ENCODE measurements at regions not wholly inside any gene's neighbourhood (a gene's known extent, or its start where the extent isn't known, plus 50 kb on each side); places are given as distances from the start of the nearest gene placed in this dataset.

GRCh38 chr7:118974836-118975235 lies 750.3 kb downstream of the ANKRD7 start:
- Histone ChIP-seq H2BK15ac (ENCODE audit: low read depth, poor library complexity, severe bottlenecking) (no peak overlapping the region), H3K4me3 (ENCODE audit: insufficient read depth in 1 of 2, low read depth in 1 of 2, low read length in 2 of 2) (no peak overlapping the region), H3K4me2 (ENCODE audit: low read length, poor library complexity, severe bottlenecking) (no peak overlapping the region), H3K23ac (ENCODE audit: low read length in 2 of 2) (no peak overlapping the region), H3K18ac (ENCODE audit: low read depth in 1 of 2, low read length in 2 of 2) (no peak overlapping the region), H3K4me1 (ENCODE audit: control insufficient read depth, insufficient read depth, low read depth, low read length) (no peaks in the 10 kb centered on the region), H3K4ac (ENCODE audit: low read depth in 1 of 2, low read length in 2 of 2) (no peak overlapping the region), H3K79me1 (replicated peaks; ENCODE audit: low read length, poor library complexity, severe bottlenecking) (no peaks in the 10 kb centered on the region), H3K14ac (ENCODE audit: low read length in 2 of 2) (no peak overlapping the region), H4K8ac (ENCODE audit: low read length) (no peak overlapping the region), H3K9me3 (ENCODE audit: control insufficient read depth, low read length) (no peaks in the 10 kb centered on the region), H2BK120ac (ENCODE audit: low read depth, low read length) (no peak overlapping the region), H2AFZ (ENCODE audit: low read depth, low read length) (no peak overlapping the region), H3K27ac (ENCODE audit: low read length, poor library complexity, severe bottlenecking) (no peak overlapping the region), H2BK5ac (ENCODE audit: low read depth, low read length, poor library complexity, severe bottlenecking) (no peak overlapping the region), H3K27me3 (ENCODE audit: control insufficient read depth in 1 of 2, insufficient read depth in 1 of 2, low read length in 2 of 2) (no peaks in the 10 kb centered on the region), H4K91ac (ENCODE audit: low read length) (no peak overlapping the region), H3K9ac (ENCODE audit: low read length) (no peak overlapping the region), H2BK12ac (ENCODE audit: low read length in 2 of 2) (no peak overlapping the region), H3K36me3 (ENCODE audit: control insufficient read depth in 1 of 2, insufficient read depth in 2 of 2, low read depth in 1 of 2, low read length in 2 of 2) (no peaks in the 10 kb centered on the region), H2AK5ac (ENCODE audit: low read length, severe bottlenecking) (no peak overlapping the region)
- DNase-seq: peak; percentile 67
- WGBS: 37% methylated on average over 1 of the region's 1 CpG

DNA sequence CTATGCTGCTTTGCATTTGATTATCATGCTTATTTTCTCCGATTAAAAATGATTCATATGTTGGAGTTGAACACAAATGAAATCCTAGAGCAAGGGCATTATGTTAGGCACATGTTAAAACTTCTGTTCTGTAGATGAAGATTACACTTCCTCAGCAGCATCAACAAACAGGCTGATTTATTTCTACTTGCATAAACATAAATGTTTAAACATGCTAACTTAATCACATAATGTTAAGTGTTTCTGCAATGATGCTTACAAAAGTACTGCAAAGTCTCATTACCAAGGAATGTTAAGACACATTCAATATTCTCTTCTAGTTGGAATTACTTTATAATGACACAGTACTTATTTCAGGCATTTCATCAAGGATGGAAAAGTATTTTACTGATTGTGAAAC lies 770.8 kb downstream of the ANKRD7 start:
- no peak overlapping the region for H3K4me3 ChIP-seq (ENCODE audit: insufficient read depth in 1 of 2, low read depth in 1 of 2, low read length in 2 of 2)
- H3K79me1 ChIP-seq (replicated peaks; ENCODE audit: low read length, poor library complexity, severe bottlenecking): no peaks in the 10 kb centered on the region
- H4K91ac ChIP-seq (ENCODE audit: low read length): no peak overlapping the region
- no peak overlapping the region for H4K8ac ChIP-seq (ENCODE audit: low read length)
- H3K9me3 ChIP-seq (ENCODE audit: control insufficient read depth, low read length): no peaks in the 10 kb centered on the region
- no peak overlapping the region for H3K23ac ChIP-seq (ENCODE audit: low read length in 2 of 2)
- no peak overlapping the region for H2AFZ ChIP-seq (ENCODE audit: low read depth, low read length)
- no peak overlapping the region for H2BK15ac ChIP-seq (ENCODE audit: low read depth, poor library complexity, severe bottlenecking)
- no peaks in the 10 kb centered on the region for H3K36me3 ChIP-seq (ENCODE audit: control insufficient read depth in 1 of 2, insufficient read depth in 2 of 2, low read depth in 1 of 2, low read length in 2 of 2)
- no peak overlapping the region for H3K27ac ChIP-seq (ENCODE audit: low read length, poor library complexity, severe bottlenecking)
- no peak overlapping the region for H3K4me2 ChIP-seq (ENCODE audit: low read length, poor library complexity, severe bottlenecking)
- H2AK5ac ChIP-seq (ENCODE audit: low read length, severe bottlenecking): no peak overlapping the region
- DNase-seq: peak; percentile 79
- H3K18ac ChIP-seq (ENCODE audit: low read depth in 1 of 2, low read length in 2 of 2): no peak overlapping the region
- no peak overlapping the region for H3K4ac ChIP-seq (ENCODE audit: low read depth in 1 of 2, low read length in 2 of 2)
- no CpG with 5 or more reads among the region's 1 CpG for WGBS
- no peak overlapping the region for H3K14ac ChIP-seq (ENCODE audit: low read length in 2 of 2)
- H3K4me1 ChIP-seq (ENCODE audit: control insufficient read depth, insufficient read depth, low read depth, low read length): no peaks in the 10 kb centered on the region
- H3K27me3 ChIP-seq (ENCODE audit: control insufficient read depth in 1 of 2, insufficient read depth in 1 of 2, low read length in 2 of 2): no peaks in the 10 kb centered on the region
- no peak overlapping the region for H3K9ac ChIP-seq (ENCODE audit: low read length)
- no peak overlapping the region for H2BK5ac ChIP-seq (ENCODE audit: low read depth, low read length, poor library complexity, severe bottlenecking)
- no peak overlapping the region for H2BK12ac ChIP-seq (ENCODE audit: low read length in 2 of 2)
- no peak overlapping the region for H2BK120ac ChIP-seq (ENCODE audit: low read depth, low read length)

GRCh38 chr7:119007236-119007635 lies 782.7 kb downstream of the ANKRD7 start:
- Histone ChIP-seq H2BK15ac (ENCODE audit: low read depth, poor library complexity, severe bottlenecking) (no peak overlapping the region), H3K4me2 (ENCODE audit: low read length, poor library complexity, severe bottlenecking) (no peak overlapping the region), H2BK12ac (ENCODE audit: low read length in 2 of 2) (no peak overlapping the region), H3K4ac (ENCODE audit: low read depth in 1 of 2, low read length in 2 of 2) (no peak overlapping the region), H2BK120ac (ENCODE audit: low read depth, low read length) (no peak overlapping the region), H4K91ac (ENCODE audit: low read length) (no peak overlapping the region), H3K18ac (ENCODE audit: low read depth in 1 of 2, low read length in 2 of 2) (no peak overlapping the region), H3K27me3 (ENCODE audit: control insufficient read depth in 1 of 2, insufficient read depth in 1 of 2, low read length in 2 of 2) (no peaks in the 10 kb centered on the region), H3K23ac (ENCODE audit: low read length in 2 of 2) (no peak overlapping the region), H3K14ac (ENCODE audit: low read length in 2 of 2) (no peak overlapping the region), H3K36me3 (ENCODE audit: control insufficient read depth in 1 of 2, insufficient read depth in 2 of 2, low read depth in 1 of 2, low read length in 2 of 2) (no peaks in the 10 kb centered on the region), H3K4me1 (ENCODE audit: control insufficient read depth, insufficient read depth, low read depth, low read length) (no peaks in the 10 kb centered on the region), H2AK5ac (ENCODE audit: low read length, severe bottlenecking) (no peak overlapping the region), H3K9me3 (ENCODE audit: control insufficient read depth, low read length) (no peaks in the 10 kb centered on the region), H2BK5ac (ENCODE audit: low read depth, low read length, poor library complexity, severe bottlenecking) (no peak overlapping the region), H3K79me1 (replicated peaks; ENCODE audit: low read length, poor library complexity, severe bottlenecking) (no peaks in the 10 kb centered on the region), H3K4me3 (ENCODE audit: insufficient read depth in 1 of 2, low read depth in 1 of 2, low read length in 2 of 2) (no peak overlapping the region), H3K27ac (ENCODE audit: low read length, poor library complexity, severe bottlenecking) (no peak overlapping the region), H3K9ac (ENCODE audit: low read length) (no peak overlapping the region), H4K8ac (ENCODE audit: low read length) (no peak overlapping the region), H2AFZ (ENCODE audit: low read depth, low read length) (no peak overlapping the region)
- no peak for DNase-seq

DNA sequence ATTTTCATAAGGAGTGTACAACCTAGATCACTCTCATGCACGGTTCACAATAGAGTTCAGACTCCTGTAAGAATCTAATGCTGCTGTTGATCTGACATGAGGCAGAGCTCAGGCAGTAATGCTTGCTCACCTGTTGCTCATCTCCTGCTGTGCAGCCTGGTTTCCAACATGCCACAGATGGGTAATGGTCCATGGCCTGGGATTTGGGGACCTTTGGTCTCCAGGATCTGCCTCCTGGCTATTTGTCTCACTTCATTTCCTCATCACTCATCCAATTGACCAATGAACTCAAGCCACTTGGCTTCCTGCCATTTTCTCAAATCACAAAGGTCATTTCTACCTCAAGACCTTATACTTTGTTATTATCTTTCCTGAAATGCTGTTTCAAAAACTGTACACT lies 786.1 kb downstream of the ANKRD7 start:
- Histone ChIP-seq H3K9ac (ENCODE audit: low read length) (no peak overlapping the region), H3K79me1 (replicated peaks; ENCODE audit: low read length, poor library complexity, severe bottlenecking) (no peaks in the 10 kb centered on the region), H2AK5ac (ENCODE audit: low read length, severe bottlenecking) (no peak overlapping the region), H2AFZ (ENCODE audit: low read depth, low read length) (peak overlapping the region; percentile 42), H4K91ac (ENCODE audit: low read length) (no peak overlapping the region), H3K4me1 (ENCODE audit: control insufficient read depth, insufficient read depth, low read depth, low read length) (no peaks in the 10 kb centered on the region), H2BK12ac (ENCODE audit: low read length in 2 of 2) (no peak overlapping the region), H3K36me3 (ENCODE audit: control insufficient read depth in 1 of 2, insufficient read depth in 2 of 2, low read depth in 1 of 2, low read length in 2 of 2) (no peaks in the 10 kb centered on the region), H3K14ac (ENCODE audit: low read length in 2 of 2) (no peak overlapping the region), H3K4ac (ENCODE audit: low read depth in 1 of 2, low read length in 2 of 2) (peak overlapping the region in 1 of 2 experiments; percentile 51), H3K27me3 (ENCODE audit: control insufficient read depth in 1 of 2, insufficient read depth in 1 of 2, low read length in 2 of 2) (no peaks in the 10 kb centered on the region), H3K9me3 (ENCODE audit: control insufficient read depth, low read length) (no peaks in the 10 kb centered on the region), H2BK120ac (ENCODE audit: low read depth, low read length) (no peak overlapping the region), H3K4me3 (ENCODE audit: insufficient read depth in 1 of 2, low read depth in 1 of 2, low read length in 2 of 2) (no peak overlapping the region), H2BK5ac (ENCODE audit: low read depth, low read length, poor library complexity, severe bottlenecking) (no peak overlapping the region), H4K8ac (ENCODE audit: low read length) (no peak overlapping the region), H3K23ac (ENCODE audit: low read length in 2 of 2) (peak overlapping the region in 1 of 2 experiments; percentile 69), H3K27ac (ENCODE audit: low read length, poor library complexity, severe bottlenecking) (no peak overlapping the region), H2BK15ac (ENCODE audit: low read depth, poor library complexity, severe bottlenecking) (no peak overlapping the region), H3K18ac (ENCODE audit: low read depth in 1 of 2, low read length in 2 of 2) (no peak overlapping the region), H3K4me2 (ENCODE audit: low read length, poor library complexity, severe bottlenecking) (no peak overlapping the region)
- 90% methylated on average over 1 of the region's 1 CpG for WGBS
- DNase-seq: no peak

All from mesenchymal stem cell (in vitro differentiated cells and primary cell).